ENCODE measurements at regions not wholly inside any gene's neighbourhood (a gene's known extent, or its start where the extent isn't known, plus 50 kb on each side); places are given as distances from the start of the nearest gene placed in this dataset.

- TF ChIP-seq CTCF (conservative IDR thresholded peaks at IDR 0.05): no peak
- no peak for DNase-seq (ENCODE audit: low read depth, low spot score)
- H3K9me3 Mint-ChIP-seq: peaks cover 7% of the 10 kb centered on the region
- no peaks in the 10 kb centered on the region for H3K27me3 Mint-ChIP-seq (ENCODE audit: low read depth)
- H3K4me3 Mint-ChIP-seq: no peak overlapping the region
- H3K4me1 Mint-ChIP-seq: peaks cover 16% of the 10 kb centered on the region
- no peak overlapping the region for H3K27ac Mint-ChIP-seq (ENCODE audit: unreplicated experiment)
- no peaks in the 10 kb centered on the region for H3K36me3 Mint-ChIP-seq (ENCODE audit: low read depth)
Measured at GRCh38 chr6:23529902-23530301, 596.1 kb upstream of the NRSN1 start.

DNA sequence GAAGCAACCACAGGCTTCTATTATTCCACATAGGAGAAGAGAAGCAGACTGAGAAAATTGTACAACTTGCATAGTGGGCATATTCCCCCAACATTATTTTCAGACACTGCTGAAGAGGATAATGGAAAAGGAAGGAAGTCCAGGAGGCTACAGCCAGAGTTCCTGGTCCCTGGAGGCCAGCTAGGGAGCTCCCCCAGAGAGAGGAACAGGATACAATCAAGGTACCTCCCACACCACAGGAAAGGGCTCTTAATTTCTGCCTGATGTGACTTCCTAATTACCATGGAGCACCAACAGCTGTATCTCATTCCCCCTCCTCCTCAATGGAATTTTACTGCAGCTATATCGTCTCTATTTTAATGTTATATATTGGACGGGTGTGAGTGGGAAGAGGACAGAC is 594.3 kb upstream of the NRSN1 start:
- DNase-seq (ENCODE audit: low read depth, low spot score): no peak
- Mint-ChIP-seq H3K4me1 (peaks cover 4% of the 10 kb centered on the region), H3K36me3 (ENCODE audit: low read depth) (no peaks in the 10 kb centered on the region), H3K27me3 (ENCODE audit: low read depth) (no peaks in the 10 kb centered on the region), H3K4me3 (no peak overlapping the region), H3K27ac (ENCODE audit: unreplicated experiment) (no peak overlapping the region), H3K9me3 (peaks cover 7% of the 10 kb centered on the region)
- no peak for TF ChIP-seq CTCF (conservative IDR thresholded peaks at IDR 0.05)

DNA sequence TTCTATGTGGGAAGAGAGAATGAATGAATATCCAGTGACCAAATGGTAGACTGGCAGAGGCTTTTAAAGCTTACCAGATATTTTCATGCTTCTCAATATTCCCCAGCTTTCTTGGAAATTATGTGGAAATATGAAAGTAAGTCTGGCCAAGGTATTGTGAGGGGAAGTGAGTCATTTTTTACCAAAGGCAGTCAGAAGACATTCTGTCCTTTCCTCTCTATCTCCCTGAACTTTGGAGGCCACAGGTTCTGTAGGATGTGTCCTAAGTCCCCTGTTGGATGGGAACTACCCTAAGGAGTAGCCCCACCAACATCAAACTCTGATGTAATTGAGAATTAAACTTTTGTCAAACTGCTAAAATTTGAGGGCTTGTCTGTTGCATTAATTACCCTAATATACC is 593.8 kb upstream of the NRSN1 start:
- Mint-ChIP-seq H3K27me3 (ENCODE audit: low read depth) (no peaks in the 10 kb centered on the region), H3K36me3 (ENCODE audit: low read depth) (no peaks in the 10 kb centered on the region), H3K4me1 (no peaks in the 10 kb centered on the region), H3K9me3 (peaks cover 4% of the 10 kb centered on the region), H3K4me3 (no peak overlapping the region), H3K27ac (ENCODE audit: unreplicated experiment) (no peak overlapping the region)
- DNase-seq (ENCODE audit: low read depth, low spot score): no peak
- no peak for TF ChIP-seq CTCF (conservative IDR thresholded peaks at IDR 0.05)

DNA sequence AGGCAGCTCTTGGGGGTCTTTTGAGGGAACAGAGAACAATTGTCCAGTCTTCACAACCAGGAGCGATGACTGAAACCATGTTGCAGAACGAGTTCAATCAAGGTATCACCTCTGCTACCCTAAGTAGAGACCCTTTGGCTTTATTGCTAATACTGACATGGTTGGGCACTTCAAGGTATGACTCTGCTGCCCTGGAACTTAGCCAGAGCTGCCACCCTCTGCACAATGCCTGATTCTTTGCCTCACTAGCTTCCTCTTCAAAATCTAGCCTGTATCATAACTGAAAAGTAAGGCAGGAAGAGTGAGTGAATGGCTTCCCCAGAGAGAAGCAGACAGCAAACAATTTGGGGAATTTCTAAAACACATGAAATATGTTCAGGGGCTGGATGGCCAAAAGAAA is 592.7 kb upstream of the NRSN1 start:
- no peak for TF ChIP-seq CTCF (conservative IDR thresholded peaks at IDR 0.05)
- Mint-ChIP-seq H3K36me3 (ENCODE audit: low read depth) (no peaks in the 10 kb centered on the region), H3K4me3 (no peak overlapping the region), H3K9me3 (peaks cover 6% of the 10 kb centered on the region), H3K4me1 (no peaks in the 10 kb centered on the region), H3K27ac (ENCODE audit: unreplicated experiment) (no peak overlapping the region), H3K27me3 (ENCODE audit: low read depth) (no peaks in the 10 kb centered on the region)
- DNase-seq (ENCODE audit: low read depth, low spot score): no peak

- Mint-ChIP-seq H3K27ac (ENCODE audit: unreplicated experiment) (no peak overlapping the region), H3K4me1 (no peaks in the 10 kb centered on the region), H3K27me3 (ENCODE audit: low read depth) (no peaks in the 10 kb centered on the region), H3K4me3 (no peak overlapping the region), H3K36me3 (ENCODE audit: low read depth) (no peaks in the 10 kb centered on the region), H3K9me3 (peaks cover 6% of the 10 kb centered on the region)
- DNase-seq (ENCODE audit: low read depth, low spot score): no peak
- no peak for TF ChIP-seq CTCF (conservative IDR thresholded peaks at IDR 0.05)
Measured at GRCh38 chr6:23533944-23534343, 592.1 kb upstream of the NRSN1 start.

DNA sequence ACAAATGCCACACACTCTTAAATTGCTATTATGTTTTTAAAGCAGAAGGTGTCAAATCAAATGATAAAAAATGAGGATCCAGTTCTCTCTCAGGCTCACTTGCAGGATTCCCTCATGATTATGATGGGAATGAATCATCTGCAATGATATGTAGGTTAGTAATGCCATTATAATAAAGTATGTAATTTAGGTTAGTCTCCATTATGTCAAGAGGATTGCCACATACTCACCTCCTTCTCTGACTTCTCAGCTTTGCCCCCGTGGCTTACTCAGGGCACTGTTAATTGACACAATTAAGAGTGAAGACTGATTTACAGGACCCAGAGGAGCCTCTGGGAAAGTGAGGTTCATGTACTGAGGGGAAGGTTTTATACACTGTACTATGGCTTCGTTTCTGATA is 591.7 kb upstream of the NRSN1 start:
- H3K27ac Mint-ChIP-seq (ENCODE audit: unreplicated experiment): no peak overlapping the region

More for the DNA sequence above, 591.7 kb upstream of the NRSN1 start:
- Mint-ChIP-seq H3K27me3 (ENCODE audit: low read depth) (no peaks in the 10 kb centered on the region), H3K4me1 (no peaks in the 10 kb centered on the region), H3K36me3 (ENCODE audit: low read depth) (no peaks in the 10 kb centered on the region), H3K9me3 (peaks cover 6% of the 10 kb centered on the region), H3K4me3 (no peak overlapping the region)
- DNase-seq (ENCODE audit: low read depth, low spot score): no peak
- TF ChIP-seq CTCF (conservative IDR thresholded peaks at IDR 0.05): no peak
